ENCODE measurements at regions not wholly inside any gene's neighbourhood (a gene's known extent, or its start where the extent isn't known, plus 50 kb on each side); places are given as distances from the start of the nearest gene placed in this dataset.

DNA sequence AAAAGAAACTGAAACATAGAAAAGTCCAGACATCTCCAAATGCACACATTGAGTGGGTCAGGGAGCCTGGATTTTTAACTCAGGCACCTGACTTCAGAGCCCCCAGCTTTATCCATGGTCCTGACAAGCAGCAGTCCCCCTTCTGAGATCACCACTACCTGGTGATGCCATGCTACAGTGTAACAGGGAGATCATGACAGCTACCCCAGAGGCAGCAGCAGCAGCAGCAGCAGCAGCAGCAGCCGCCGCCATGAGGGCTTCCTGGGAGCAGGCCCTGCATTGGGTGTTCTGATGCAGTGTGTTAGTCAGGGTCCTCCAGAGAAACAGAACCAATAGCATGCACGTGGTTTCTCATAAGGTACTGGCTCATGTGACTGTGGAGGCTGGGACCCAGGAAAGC is 198.6 kb upstream of the SALL1 start:
- no peak for DNase-seq

DNA sequence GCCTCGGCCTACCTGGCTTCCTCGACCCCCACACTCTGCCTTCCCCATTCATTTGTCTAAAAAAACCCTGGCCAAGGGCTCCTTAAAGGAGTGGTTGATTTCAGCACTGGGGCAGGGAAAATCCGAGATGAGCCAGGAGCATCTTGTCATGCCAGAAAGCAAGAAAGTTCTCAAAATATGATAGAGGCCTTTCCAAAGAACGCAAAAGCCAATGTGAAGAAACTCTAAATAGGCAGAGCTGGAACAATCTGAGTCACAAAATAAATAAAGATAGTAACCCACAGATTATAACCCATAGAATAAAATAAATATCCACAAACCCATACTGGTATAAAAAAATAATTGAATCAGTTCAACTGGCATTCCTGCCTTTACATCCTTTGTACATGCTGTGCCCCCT is 192.3 kb upstream of the SALL1 start:
- no peak for DNase-seq

DNA sequence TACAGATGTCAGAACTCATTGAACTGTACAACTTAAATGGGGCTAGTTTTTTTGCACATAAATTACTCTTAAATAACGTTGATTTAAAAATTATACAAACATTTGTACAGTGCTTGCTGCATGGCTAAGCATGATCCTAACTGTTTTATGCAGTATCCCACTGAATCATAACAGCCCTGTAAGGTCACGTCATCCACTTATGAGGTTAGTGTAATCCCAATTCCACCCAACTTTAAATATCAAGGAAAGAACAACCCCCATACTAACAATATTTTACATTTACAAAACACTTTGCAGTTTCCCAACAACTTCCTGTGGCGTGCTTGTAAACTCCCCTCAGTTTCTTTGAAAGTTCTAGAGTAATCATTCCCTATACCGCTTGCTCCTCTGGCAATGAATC is 190.1 kb upstream of the SALL1 start:
- DNase-seq = no peak

DNA sequence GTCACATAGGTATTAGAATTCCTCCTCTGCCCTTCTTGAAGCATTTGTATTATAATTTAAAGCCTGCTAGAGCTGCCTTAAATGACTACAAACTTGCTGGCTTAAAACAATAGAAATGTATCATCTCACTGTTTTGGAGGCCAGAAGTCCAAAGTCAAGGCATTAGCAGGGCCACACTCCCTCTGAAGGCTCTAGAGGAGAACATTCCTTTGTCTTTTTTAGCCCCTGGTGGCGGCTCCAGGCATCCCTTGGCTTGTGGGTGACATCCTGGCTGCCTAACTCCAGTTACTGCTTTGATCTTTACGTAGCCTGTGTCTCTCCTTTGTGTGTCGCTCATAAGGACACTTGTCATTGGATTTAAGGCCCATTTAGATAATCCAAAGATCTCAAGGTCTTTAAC is 186.6 kb upstream of the SALL1 start:
- no peak for DNase-seq

DNA sequence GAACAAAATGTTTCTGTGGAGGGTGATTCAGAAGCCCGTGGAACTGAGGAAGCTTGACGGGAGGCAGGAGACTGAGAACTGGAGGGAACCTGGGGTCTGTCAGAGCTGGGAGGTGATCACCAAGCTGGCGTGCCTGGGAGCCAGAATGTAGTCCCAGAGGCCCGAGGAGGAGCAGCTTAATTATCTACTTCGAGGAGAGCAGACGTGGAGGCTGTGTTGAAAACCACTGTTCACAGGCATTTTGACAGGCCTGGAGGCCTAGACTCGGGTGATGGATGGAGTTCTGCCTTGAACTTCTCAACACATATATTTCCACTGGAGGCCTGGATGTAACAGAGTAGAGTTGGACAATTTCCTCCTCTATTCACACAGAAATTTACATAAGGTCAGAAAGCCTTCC is 177.7 kb upstream of the SALL1 start:
- no peak for DNase-seq

DNA sequence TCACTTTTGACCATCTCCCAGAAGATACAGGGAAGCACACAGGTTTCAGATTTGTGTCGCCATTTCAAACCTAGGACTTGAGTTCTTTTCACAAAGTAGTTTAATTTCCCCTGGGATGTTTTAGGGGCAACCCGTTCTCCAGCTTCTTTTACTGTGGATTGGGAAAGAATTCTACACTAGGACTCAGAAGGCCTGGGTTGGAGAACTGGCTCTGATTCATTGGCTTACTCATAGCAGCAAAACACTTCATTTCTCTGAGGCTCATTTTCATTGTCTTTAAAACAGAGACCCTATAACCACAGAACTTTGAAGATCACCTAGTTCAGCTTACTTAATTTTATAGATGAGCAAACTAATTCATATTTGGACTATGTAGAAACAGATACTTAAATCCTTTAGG is 175.9 kb upstream of the SALL1 start:
- DNase-seq = no peak

DNA sequence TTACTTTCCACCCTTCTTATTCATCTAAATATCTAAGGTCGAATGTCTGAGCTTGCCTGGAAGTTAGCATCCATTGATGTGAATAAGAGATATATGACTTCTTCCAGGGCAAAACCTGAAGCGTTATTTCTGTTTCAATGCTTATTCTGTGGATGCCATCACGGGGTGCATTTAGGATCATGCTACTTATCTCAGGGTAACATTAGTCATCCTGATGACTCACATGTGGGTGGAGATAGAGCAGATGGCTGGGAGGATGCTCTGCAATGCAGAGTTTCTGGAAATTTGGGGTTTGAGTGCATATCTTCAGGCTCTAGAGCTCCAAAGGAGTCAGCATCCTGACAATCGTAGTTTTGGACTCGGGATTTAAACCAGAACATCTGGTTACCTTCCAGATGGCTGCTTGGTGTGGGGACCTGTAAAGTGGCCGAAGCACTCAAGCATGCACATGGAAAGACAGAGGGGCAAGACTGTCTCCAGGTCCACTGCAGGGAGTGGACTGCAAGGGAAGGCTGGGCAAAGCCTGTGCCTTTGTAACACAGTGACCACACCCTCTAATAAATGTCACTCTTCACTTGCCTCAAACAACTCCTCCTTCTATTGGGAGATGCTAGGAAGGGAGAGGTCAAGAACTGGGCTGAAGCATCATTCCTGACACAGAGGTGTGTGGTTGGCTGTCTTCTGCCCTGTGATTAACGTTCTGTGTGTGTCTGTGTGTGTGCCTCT is 175.2 kb upstream of the SALL1 start:
- no peak for DNase-seq

DNA sequence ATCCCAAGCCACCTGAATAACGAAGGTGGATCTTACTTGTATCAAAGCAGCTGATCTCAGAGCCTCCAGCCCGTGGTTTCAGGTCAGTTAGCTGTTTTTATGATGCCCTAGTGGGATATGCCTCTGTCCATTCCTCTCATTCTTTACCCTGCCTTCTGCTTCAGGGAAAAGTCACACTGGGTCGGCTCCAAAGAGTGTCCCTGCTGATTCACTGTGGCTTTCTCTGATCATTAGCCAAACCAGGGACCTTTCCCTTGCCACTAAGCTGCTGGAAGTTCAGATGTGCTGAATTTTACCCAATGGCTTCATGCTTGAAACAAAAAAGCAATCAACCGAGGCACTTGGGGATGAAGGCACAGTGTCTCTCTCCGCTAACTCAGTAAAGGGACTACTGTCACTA is 170.2 kb upstream of the SALL1 start:
- no peak for DNase-seq

DNA sequence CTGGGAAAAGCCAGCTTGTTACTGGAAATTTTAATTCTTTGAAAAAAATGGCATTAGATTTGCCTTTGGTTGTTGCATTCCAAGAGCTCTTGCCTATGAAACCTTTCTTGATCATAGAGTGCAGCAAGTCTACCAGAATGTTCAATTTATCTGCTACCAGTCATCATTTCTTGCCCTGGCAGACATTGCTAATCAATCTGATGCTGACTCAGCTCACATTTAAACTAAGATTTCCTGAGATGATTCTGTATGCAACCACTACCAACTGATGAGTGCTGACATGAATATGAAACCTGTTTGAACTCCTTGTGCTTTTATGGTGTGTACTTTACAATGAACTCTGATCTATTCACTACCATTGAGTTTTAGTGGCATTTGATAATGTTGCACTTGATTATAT is 166.5 kb upstream of the SALL1 start:
- DNase-seq = no peak

DNA sequence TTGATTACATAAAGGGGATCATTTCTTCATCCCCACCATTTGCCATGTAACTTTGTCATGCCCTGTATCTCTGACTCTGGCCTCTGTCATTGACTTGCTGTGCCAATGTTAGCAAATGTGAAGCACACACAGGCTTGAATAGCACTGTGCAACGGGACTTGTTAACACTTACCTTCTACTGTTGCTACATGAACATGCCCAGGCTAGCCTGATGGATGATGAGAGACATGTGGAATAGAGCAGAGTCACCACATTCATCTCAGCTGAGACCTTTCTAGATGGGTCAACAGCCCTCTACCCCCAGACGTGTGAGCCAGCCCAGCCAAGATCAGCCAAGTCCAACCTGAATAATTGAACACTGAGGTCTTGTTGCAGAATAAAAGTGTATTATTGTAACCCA is 162.1 kb upstream of the SALL1 start:
- no peak for DNase-seq

DNA sequence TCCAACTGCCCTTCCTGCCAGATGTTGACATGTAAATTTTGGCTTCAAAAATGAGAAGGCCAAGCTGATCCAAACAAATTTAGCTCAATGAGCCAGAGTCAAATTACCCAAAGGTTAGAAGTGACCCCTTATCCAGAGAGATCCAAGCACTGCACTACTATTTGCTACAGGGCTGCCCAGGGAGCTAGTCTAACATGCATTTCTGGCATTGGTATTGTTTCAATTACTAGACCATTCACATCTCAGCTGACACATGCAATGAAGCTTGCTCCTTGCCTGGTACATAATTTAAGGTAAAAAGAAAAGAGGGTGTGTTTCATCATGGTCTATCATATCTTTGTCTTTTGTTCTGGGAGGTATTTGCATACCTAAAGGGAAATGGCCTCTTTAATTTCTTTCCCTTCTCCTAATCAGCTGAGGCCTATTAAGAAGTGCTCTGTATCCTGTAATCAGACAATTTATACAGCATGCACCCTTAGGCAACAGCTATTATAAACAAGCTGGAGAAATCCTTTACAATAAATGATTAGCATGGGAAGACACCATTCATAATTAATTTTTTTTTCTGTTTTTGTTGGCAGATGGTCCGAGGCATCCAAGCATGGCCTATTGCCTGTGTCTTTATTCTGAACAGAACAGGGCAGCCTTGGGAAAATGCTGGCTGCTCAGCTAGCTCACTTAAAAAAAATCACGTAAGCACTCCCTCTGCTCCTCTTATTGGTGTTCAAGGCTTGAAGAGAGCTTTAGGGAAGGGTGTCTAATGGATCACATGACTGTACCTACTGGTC is 161.5 kb upstream of the SALL1 start:
- DNase-seq = peak; percentile 74

DNA sequence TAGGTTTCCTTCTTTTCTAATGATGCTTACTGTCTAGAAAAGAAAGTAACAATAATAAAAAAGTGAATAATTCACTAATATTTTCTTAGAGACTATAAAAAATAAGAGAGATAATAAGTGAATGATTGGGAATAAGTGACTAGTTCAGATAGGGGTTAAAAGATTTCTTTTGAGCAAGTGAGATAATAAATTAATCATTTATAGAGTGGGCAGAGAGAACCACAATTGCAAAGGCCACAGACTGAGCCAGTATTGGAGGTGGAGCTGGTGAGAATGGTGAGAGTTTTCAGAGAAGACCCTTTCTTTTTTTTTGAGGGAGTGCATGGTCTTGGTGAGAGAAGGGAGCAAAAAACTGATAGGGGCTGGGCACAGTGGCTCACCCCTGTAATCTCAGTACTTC is 159.1 kb upstream of the SALL1 start:
- DNase-seq = no peak

DNA sequence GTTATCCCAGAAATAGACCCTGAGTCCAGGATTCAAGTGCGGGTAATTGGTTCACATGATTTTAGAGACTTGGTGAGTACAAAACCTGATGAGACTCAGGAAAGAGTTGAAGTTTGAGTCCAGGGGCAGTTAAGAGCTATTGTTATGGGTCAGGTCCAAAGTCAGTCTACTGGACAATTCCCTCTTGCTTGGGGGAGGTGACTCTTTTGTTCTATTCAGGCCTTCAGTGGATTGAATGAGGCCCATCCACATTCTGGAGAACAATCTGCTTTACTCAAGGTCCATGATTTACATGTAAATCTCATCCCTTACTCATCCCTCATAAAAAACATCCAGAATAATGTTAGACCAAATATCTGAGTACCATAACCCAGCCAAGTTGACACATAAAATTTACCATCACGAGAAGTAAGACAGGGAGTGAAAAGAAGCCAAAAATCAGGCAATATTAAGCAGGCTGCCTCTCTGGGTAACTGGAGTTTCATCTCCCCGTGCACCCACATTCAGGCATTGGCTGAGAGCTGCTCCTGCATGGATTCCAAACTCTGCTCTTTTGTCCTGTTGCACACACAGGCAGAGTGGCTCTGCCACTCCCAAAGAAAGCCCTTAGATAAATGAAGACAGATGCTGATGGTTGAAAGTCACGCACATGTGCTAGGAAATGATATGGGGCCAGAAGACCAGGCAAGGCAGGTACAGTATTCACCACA is 156.0 kb upstream of the SALL1 start:
- DNase-seq = no peak

DNA sequence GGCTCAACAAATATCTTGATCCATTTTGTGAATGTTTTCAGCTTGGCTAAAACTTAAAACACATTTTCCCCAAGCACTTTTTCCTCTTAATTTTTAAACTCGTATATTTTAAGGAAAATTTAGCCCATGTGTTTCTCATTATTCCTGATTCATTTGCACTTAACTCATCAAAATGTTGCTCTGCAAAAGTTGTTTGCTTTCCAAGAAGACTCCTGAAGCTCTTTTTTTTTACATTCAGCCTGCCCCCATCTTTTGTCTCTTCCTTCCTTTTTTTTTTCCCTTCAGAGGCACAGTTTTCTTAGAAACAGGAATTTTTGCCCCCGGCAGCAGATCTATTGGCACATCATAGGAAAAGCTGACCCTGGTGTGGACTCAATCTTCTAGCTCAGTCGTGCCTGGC is 155.0 kb upstream of the SALL1 start:
- DNase-seq = no peak

DNA sequence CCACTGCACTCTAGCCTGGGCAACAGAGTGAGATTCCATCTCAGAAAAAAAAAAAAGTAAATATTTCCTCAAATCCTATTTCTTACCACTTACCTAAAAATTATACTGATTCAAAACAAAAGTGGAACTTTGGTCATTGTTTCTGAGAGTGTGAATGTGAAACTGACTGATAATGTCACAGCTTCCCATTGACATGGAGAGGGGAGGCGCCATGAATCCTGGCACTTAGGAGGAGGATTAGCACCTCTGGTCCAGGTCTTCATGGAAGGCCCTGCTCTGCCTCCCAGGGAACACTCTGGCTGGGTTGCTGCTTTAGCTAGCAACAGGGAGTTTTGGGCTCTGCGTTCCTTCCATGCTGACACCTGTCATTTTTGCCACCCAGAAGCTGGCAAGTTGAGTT is 154.3 kb upstream of the SALL1 start:
- no peak for DNase-seq

DNA sequence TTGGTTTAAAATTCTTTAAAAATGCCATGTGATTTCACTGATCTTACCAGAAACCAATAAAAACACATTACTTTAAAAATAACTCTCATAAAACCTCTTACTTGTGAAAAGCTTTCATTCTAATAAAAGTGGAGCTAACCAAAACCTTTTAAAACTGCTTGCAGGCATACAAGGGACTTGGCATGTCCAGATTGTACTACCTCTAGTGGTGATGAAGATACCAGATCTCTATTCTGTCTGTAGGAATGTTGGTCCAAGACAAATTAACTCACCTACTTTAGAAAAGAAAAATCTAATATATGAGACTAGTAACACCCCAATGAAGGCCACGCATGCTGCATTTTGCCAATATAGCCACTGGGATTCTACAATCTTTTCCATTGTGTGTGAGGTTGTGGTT is 151.0 kb upstream of the SALL1 start:
- no peak for DNase-seq

DNA sequence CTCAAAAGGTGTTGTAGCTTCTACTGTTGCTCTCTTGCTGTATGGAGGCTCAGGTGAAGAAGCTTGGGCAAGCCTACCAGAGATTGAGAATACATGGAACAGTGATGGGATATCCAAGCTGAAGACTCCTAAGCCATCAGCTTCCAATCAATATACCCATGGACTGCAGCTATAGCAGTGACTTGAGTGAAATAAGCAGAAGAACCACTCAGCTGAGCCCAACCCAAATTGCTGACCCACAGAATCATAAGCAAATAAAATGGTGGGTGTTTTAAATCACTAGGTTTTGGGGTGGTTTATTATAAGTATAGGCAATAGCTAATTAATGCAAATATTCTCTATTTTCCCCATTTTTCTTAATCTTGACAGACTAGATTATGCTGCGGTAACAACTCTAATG is 147.7 kb upstream of the SALL1 start:
- no peak for DNase-seq

DNA sequence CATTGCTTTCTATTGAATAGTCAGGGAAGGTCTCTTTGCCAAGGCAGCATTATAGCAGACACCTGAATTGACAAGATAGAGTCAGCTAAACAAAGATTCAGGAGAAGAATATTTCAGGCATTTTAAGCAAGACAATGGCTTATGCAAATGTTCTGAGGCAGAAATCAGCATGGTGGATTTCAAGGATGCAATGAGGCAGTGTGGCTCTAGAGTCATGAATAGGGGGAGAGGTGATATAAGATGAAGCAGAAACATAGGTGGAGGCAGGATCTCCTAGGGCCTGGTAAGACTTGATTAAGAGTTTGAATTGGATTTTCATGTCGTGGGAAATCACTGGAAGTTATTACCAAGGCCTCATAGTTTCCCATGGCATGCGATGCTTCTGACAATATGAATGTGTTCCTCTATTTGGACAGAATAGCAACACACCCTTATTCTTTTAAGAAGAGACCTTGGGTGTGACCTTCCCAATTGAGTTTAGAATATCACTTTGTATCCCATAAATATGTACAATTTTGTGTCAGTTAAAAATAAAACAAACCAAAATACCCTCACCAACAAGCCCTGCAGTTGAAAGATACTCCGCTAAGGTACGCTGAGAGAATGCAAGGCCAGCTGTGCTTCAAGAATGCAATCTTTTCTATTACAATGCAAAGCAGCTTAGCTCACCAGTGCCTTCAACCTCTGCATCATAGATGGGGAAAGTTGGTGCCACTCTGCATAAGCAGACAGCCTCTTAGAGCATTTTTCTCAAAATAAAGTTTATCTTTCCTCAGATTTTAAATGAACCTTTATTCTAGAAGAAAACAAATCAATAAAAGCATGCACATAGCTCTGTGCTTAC is 139.6 kb upstream of the SALL1 start:
- DNase-seq = no peak

DNA sequence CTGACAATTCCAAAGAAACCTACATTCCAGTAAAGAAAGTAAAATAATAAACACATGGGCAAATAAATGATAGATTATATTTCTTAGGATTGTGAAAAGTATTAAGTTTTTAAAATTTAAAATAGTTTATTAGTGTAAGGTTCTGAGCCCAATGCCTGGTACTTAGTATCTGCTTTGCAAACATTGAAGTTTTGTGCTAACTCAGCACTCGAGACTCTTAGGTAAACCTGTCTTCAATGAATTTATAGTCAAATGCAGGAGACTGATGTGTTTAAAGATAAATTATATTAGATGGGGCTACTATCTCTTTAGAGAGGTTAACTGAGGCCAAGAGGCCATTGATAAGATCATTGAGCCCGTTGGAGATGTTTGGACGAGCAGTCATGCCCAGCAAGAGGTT is 138.3 kb upstream of the SALL1 start:
- no peak for DNase-seq

DNA sequence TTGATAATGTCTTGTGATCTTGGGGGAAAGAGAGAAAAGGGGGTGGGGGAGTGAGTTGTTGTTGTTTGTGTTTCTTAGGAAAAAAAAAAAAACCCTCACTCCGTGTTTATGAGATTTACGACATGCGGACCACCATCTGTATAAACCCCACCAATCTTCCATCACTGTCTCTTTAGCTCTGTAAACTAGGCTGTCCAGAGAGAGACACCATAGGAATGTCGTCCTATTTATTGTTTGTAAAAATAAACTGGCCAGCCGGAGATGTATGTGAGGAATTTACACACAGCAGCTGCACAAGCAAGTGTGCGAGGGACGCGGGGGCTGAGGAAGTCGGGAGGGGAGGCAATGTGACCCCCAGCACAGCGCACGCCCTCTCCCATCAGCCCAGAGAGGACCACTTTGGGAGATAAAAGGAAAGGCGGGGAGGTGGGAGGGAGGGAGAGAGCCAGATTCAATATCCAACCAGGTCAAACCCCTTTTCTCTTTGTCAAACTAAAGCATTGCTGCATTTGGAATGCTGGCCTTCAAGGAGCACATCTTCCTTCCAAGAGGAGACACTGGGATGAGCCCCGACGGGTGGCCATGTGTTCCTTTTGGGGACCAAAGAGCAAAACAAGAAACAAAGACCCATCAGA is 136.2 kb upstream of the SALL1 start:
- no peak for DNase-seq

DNA sequence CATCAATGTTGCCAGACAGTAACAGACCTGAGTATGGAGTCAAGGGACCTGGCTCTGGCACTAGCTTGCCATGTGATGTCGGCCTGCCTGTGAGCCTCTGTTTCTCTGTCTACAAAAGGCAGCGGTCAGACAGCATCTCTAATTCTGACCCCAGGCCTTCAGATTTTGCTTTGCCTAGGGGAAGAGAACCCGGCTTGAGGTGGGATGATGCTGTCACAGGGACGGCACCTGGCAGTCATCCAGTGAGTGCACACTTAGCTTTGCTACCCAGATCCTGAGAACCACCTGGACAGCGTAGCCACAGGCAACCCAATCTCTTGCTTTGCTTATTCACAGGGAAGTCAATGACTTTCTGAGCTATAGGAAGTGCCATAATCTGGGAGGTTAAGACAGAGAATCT is 135.2 kb upstream of the SALL1 start:
- DNase-seq = no peak

DNA sequence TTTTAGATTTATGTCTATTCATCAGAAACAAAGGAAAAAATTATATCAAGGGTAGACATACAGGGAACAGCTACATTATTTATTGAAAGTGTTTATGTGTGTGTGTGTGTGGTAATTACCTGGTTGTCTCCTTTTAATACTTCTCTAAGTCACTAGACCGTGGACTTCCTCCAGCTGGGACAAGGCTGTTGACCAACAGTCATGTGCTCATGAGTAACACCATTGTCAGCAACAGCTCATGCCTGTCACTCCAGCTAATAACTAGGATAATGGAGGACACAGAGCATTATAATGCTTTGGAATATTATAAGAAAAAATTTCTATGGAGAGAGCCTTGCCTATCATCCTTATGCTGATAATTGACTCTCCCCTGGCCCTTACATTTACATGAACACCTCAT is 125.3 kb upstream of the SALL1 start:
- DNase-seq = no peak

DNA sequence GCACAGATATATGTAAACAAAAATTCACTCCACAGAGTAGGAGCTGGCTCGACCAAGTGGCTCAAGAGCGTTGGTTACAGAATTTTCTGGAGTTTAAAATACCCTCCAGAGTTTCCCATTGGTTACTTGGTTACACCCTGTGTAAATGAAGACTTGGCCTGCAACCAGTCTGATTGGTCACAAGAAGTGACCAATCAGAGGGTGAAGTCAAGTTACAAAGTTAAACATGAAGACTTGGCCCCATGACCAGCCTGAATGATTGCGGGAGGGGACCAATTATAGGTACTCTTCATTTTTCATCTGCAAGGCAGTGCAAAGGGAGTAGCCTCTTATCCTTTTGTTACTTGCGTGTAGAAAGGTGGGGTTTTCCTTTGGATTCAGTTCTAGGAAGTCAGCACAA is 121.3 kb upstream of the SALL1 start:
- no peak for DNase-seq

Measured in COR-L47 (cell line).